ENCODE measurements at regions not wholly inside any gene's neighbourhood (a gene's known extent, or its start where the extent isn't known, plus 50 kb on each side); places are given as distances from the start of the nearest gene placed in this dataset.

GRCh38 chr20:52915564-52915963 lies 56.6 kb upstream of the TSHZ2 start:
- TF ChIP-seq CTCF (conservative IDR thresholded peaks at IDR 0.05; ENCODE audit: low read depth, low read length) (no peak), EZH2 (IDR thresholded peaks at IDR 0.05; ENCODE audit: borderline replicate concordance, low read depth, low read length, poor library complexity, severe bottlenecking) (no peak)
